Fibroblast of skin of scalp (primary cell): ENCODE measurements at regions not wholly inside any gene's neighbourhood (a gene's known extent, or its start where the extent isn't known, plus 50 kb on each side); places are given as distances from the start of the nearest gene placed in this dataset.

ENCODE experiments used
- DNase-seq: peaks from one replicate; pipeline ENCODE4 v3.0.0-alpha.2; 2013

DNA sequence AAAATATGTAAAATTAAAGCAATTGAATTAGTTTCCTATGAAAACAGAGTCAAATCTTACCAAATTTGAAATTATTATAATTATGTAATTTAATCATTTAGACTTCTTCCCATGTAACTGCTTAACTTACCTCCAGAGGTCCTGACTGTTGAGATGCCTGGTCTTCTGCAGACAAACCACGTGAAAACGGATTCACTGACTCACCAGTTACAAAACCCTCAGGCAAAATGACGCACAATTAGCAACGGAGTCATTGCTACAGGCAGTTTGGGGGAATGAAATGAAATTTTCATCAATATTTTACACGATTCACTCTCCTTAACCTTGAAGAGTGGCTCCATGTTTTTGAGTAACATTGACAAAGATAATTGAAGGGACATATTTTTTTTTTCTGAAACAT lies 460.8 kb downstream of the MTRR start:
- no peak for DNase-seq

DNA sequence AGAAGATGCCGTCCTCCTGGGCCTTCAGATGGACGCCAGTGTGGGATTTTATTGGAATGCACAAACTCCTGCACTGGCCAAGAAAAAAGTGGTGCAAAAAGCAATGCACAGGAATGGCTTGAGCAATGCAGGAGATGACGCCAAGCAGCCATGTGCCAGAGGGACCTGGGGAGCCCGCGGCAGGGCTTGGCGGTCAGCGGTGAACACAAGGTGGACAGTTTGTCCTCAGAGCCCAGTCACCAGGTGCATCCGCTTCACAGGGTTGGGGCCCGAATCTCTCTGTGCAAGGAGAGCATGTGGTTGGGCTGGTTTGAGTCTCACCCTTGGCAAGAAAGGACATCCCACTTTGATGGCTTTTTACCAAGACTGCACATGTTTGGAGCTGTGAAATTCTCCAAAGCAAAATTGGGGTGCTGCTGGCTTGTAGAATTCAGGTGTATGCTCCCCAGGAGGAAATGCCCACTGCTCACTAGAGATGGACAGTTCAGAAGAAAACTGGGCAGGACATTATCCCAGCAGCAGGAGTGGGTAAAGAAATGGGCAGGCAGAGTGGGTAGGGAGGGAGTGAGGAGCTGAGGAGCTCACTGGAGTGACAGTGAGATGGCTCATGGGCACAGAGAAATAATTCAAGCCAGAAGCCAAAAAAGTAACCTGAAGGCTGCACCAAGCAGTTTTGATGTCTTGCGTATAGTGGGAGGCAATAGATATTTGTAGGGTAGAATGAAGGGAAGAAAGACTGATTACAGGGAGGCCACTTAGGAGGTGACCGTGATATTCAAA lies 463.9 kb downstream of the MTRR start:
- no peak for DNase-seq

DNA sequence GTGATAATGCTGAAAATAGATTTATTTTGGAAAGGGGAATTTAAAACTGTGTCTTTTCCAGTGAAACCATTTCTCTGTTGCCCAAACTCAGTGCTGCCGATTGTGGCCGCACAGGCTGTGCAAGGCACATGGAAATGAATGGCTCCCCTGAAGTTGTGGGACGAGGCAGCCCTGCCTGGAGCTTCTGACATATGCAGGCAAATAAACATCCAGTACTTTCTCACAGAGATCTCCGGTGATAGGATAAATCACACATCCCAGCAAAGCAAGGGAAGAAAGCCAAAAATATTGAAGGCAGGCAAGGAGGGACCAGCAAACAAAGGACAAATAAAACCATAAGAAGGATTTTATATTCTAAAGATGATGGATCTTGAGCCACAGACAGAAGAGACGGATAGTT lies 464.5 kb downstream of the MTRR start:
- no peak for DNase-seq

DNA sequence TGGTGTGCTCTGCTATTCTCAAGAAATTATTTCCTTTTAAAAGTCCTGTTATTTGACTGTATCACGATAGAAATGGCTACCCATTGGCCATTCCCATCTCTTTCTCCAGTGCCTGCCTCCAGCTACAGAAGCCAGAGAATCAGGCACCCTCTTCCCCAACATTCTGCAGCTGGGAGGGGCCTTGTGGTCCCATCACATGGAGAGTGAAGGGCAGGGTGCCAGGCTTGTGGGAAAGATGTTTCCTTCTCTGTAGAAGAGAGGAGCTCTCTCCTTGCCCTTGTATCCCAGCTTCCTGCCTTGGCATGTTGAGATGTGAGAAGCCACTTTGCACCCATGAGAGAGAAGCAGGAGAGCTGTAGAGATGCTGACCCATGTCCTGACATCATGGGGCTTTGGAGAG lies 465.0 kb downstream of the MTRR start:
- DNase-seq = peak; percentile 46

DNA sequence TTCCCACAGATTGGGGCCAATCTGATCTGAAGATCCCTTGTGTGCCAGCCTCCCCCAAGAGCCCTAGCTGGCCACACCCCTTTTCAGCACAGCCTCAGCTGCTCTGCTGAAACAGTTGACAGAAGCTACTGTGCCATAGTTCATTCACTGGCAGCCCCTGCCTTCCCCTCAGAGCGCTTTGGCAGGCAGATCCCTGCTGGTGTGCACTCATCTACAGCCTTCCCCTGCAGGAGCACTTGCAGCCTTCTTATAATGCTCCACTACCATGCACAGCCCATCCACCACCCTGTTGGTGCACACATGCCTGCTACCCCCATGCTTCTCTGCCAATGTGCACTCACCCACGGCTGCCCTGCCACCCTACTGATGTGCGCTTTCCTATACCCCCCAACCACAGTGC lies 471.3 kb downstream of the MTRR start:
- DNase-seq = no peak

DNA sequence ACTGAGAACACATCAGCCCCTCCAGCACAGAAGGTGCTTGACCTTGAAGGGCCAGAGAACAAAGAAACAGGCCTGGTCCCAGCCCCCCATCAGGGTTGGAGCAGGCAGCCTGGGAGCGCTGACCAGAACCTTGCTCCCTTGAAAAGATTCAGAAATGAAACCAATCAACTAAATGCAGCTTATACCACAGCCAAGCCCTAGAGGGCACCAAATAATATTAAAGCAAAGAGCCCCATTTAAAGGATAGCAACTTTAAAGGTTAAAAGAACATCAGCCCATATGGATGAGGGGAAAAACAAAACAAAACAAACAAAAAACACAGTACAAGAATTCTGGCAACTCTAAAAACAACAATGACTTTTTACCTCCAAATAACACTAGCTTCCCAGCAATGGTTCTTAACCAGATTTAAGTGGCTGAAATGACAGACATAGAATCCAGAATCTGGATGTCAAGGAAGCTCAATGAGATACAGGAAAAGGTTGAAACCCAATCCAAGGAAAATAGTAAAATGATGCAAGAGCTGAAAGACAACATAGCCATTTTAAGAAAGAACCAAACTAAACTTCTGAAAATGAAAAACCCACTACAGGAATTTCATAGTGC lies 471.9 kb downstream of the MTRR start:
- peak; percentile 53 for DNase-seq

DNA sequence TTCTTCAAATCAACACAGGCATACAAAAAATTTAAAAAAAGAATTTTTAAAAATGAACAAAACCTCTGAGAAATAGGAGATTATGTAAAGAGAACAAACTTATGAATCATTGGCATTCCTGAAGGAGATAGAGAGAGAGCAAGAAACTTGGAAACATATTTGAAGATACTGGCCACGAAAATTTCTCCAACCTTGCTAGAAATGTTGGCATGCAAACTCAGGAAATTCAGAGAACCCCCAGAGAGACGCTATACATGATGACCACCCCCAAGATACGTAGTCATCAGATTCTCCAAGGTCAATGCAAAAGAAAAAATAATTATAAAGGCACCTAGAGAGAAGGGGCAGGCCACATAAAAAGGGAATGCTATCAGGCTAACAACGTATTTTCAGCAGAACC lies 472.5 kb downstream of the MTRR start:
- DNase-seq = peak; percentile 75

DNA sequence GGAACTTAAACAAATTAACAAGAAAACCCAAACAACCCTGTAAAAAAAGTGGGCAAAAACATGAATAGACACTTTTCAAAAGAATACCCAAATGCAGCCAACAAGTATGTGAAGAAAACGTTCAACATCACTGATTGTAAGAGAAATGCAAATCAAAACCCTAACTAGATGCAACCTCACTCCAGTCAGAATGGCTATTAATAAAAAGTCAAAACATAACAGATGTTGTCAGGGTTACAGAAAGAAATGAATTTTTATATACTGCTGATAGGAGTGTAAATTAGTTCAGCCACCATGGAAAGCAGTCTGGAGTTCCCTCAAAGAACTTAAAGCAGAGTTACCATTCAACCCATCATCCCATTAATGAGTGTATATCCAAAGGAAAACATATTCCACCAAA lies 479.0 kb downstream of the MTRR start:
- DNase-seq = no peak

DNA sequence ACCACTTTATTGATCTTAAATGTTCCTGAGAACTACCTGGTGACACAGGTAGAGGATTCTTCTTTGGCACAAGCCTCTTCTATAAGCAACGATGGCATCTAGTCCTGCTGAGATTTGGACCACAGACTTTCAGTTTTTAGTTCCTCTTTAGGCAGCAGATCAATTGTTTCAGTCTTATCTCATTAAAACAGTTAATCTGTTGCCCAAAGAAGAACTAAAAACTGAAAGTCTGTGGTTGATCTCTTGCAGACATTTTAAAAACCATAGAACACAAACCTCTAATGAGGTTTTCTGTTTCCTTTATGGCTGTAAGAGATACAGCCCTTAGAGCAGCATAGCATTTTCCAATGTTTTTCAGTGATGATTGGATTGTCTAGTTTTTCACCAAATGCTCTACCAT lies 480.9 kb downstream of the MTRR start:
- no peak for DNase-seq

DNA sequence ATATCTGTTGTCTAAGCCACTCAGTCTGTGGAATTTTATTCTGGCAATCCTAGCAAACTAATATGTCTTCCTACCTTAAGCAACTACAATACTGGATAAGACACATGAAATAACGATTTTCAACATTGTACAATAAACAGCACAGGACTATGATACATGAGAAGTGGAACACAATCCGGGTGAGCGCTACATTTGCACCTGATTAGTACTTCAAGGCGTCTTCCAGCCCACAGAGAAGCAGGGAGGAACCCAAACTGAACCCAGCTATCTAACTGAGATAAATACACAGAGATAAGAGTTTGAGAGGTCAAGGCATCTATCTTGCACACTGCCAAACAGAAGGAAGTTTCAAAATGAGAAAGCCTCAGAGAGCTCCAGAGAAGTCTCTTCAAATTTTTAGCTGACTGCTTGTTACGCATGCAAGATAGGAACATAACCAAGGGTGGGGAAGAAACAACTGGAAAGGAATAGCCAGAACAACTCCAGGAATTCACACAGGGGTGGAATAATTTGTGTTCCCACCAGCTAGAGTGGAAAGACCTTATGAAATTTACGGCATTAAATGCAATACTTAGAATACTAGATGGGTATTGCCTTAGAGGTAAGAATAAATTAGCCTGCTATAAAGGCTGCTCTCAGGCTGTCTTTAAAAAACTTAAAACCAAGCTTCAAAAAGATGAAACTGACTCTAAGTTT lies 481.8 kb downstream of the MTRR start:
- DNase-seq = no peak

DNA sequence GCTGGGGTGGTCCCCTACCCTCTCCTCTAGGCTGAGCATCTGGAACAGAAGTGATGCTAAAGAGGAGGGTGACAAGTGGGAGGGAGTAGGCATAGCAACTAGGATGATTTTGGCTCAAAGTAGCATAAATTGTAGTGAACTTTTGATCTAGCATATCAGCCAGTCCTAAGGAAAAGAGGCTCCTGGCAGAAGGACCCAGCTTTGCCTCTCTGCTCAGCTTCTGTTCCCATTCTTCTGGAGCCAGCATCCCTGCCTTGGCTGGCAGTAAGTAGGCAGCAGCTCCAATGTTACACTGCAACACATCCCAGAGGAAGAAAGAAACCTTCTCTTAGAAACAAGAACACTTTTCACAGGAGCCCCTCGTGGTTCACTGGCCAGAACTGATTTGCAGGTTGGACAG lies 487.0 kb downstream of the MTRR start:
- no peak for DNase-seq

DNA sequence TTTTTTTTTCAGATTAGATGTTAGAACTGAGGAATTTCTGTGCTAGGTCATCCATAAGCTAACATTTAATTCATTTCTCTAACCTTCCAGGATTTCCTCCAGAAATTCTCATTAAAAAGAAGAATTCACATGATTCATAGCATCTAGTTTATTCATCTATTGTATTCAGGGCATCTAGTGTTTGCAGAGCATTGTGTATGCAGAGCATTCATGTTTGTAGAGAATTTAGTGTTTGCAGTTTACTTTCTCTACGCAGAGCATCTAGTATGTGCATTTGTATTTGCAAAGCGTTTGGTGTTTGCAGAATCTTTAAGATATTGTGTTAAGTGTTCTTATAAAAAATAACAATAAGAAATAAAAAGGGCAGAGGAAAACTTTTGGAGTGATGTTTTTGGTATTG lies 491.1 kb downstream of the MTRR start:
- no peak for DNase-seq

DNA sequence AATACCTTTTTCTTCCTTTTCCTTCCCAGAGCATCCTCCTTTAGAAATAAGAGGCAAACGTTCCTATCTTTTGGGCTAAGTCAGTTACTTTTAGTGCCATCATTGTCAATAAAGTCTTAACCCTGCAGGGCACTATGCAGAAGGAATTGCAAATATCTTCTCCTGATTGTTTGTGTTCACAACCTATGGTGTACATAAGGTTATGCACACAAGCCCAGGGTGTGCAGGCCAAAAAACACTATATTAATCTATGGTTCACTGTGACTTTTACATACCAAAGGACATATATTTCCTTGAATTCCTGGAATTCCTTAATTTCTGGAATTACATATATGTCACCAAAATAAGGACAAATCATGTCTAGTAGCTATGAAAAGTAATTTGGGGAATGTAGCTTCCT lies 493.5 kb downstream of the MTRR start:
- DNase-seq = no peak

DNA sequence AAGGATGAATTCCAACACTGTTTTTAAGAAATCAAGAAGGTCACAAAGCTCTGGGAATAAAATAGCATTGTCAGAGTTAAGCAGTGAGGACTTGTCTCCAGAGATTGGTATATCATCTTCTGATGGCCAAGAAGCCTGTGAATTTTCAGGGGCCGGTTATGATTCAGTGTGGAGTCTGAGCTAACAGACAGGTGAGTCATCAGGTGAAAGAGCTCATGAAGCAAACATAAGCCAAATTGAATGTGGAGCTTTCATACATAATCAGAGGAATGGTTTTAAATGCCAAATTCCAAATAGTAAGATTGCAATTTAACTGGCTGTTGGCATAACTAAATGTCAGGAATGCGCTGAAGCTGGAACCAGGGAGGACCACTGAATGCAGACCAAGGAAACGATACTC lies 494.2 kb downstream of the MTRR start:
- peak; percentile 28 for DNase-seq

DNA sequence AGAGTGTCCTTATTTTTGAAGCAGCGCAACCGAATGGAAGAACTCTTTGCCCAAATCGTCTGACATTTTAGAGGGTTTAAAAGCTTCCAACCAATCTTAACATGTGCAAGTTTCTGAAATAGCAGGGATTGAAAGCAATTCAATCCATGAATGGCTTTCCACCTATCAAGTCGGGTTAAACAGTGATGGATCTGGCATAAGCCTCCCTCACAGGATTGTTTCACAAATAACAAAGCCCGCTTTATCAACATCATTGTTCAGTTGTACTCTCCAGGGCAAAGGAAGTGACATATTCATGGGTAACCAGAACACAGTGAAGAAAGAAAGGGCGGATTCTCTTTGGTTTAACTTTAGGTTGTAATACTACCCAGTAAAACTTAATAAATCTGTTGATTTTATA lies 497.3 kb downstream of the MTRR start:
- DNase-seq = no peak

DNA sequence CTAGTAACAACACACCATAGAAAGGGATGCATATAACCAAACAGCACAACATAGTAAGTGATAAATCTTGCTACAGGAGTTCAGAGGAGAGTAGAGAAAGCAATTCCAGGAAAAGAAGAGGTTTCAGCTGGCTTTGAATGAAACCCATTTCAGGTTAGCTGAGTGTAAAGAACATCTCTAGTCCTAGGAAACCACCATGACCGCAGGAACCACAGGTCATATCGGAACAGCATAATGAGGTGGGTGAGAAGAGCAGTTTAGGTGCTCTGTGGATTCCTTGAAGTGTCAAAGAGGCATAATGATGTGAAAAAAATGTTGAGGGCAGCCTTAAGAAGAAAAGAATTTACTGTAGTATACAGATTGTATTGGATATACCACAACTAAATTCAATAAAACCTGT lies 507.5 kb downstream of the MTRR start:
- no peak for DNase-seq

DNA sequence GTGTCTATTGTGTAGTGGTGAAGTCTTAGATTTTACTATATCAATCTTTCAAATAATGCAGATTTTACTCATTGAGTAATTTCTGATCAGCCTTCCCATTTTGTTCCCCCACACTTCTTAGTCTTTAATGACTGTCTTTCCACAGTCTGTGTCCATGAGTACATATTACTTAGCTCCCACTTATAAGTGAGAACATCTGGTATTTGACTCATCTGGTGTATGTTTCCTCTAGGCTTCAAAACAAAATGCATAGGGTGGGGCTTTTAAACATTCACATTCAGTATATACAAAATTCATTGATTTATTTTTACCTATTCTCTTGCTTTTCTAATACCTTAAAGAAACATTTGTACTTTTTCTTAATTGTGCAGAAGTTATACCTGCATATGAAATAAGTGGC lies 513.0 kb downstream of the MTRR start:
- DNase-seq = no peak

DNA sequence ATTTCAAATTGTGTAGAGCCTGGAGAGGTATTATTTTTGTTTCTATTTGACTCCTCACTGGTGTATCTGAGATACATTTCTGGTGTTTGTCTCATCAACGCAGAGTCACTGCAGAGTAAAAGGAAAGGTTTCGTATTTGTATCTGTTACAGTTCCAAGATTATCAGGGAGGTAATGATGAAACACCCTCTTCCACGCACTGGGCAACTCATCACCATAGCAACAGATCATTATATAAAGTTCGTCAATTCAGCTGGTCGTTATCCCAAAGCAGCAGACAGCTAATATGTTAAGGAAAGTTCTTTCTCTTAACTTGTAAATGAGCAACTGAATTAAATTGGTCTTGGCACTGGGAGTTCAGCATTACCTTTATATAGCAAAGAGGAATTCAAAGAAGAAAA lies 513.5 kb downstream of the MTRR start:
- no peak for DNase-seq

DNA sequence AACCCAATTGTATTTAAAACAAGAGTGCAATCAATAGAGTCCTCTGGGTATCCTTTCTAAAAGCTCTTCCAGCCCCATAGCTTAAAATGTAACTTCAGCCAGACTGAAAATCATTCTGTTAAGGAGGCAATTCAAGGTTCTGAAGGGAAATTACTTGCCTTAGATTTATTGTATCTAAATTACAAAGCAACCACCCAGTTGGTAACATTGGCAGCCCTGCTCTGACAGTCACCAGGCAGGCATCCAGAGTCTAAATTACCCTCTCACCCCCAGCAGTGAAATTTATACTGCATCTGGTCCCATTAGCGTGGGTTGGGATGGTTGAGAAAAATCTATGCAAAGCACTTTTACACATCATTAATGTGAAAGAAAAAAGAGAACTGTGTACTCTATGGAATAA lies 514.7 kb downstream of the MTRR start:
- DNase-seq = no peak

DNA sequence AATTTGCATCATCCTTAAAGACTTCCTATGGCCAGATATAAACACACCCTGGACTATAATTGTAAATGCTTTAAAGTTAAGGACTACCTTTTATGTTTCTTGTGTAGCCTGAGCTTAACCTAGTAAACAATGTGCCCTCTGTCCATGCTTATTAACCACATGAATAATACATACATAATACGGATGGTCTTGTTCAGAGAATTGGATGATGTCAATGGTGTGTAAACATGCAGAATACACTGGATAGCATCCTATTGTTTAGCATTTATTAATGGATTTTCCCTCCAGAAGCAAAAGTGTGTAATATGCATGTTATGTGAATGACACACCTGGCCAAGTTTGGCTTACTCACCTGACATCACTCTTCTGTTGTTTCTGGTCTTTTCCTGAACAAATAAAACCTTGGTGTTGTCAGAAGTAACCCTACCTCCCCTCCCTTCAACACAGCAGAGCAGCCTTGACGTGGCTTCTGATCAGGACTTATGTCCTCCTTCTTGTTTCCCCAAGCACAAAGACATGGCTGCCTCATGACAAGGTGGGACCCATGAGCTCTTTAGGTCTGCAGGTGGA lies 517.9 kb downstream of the MTRR start:
- no peak for DNase-seq

DNA sequence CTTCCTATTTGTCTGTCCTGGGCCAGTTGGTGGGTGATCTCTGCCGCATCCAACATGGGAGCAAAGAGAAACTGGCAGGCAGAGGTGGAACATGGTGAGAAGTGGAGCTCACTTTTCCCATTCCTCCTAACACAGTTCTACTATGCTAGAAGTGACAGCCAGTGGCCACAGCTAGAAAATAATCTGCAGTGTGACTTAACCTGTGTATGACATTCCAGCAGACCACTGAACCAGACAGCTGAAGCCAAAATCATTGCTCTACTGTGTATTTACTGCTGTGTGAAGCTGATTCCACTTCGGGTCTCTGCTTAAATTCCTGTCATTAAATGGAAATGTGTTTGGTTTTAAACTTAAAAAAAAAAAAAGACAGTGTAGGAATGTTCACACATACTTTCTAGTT lies 523.0 kb downstream of the MTRR start:
- DNase-seq = peak; percentile 41

DNA sequence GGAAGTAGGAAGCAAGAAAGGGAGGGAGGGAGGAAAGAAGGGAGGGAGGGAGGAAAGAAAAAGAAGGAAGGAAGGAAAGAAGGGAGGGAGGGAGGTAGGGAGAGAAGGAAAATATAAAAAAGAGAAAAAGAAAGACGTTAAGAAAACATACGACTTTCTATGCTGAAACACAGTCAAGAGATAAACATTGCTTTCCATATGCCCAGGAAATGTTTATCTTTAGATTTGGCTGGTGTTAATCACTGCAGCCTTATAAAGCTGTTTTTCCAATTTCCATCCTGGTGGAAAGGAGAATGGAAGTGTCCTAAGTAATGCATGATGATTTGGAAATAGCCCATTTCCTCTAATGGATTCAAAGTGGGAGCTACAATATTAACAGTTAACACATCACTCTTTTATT lies 524.3 kb downstream of the MTRR start:
- no peak for DNase-seq

DNA sequence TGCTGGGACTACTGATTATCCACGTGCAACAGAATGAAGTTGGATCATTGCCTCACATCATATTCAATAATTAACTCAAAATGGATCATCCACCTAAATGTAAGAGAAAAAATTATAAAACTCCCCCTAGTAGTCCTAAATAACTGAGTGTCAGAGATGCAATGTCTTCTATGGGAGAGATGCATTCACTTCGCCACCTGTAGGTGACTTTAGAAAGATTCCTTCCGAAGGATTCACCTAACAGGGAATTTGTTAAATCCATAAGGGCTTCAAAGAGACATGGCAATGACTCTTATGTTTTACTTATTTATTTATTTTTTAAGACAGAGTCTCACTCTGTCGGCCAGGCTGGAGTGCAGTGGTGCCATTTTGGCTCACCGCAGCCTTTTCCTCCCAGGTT lies 526.0 kb downstream of the MTRR start:
- DNase-seq = no peak

DNA sequence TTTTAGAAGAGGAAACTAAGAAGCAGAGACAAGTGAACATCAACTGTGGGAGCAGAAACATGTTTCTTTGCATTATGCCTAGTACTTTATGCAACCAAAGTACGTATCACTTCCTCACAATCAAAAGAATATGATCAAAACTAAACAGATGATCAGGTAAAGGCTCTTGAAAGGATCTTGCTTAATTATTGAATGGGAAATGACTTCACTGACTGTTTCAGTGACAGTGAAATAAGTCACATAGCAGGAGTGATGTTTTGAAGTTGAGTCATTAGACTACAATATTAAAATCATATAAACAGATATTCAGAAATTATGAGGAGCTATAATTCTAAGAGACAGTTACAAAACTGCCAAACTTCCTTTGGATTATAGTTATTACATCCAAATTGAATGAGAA lies 527.3 kb downstream of the MTRR start:
- peak; percentile 35 for DNase-seq
